OCI-LY3 (cell line): ENCODE measurements at regions not wholly inside any gene's neighbourhood (a gene's known extent, or its start where the extent isn't known, plus 50 kb on each side); places are given as distances from the start of the nearest gene placed in this dataset.

Source experiments
- H2AFZ ChIP-seq: fragments of 200-600, 300-600 bp; shearing (Covaris generic); 2 replicates; pipeline ENCODE4 v1.6.0; 2014; ENCODE audit warnings: antibody characterized with exemption, low read depth, low read length
- H3K27ac ChIP-seq: fragments of 200-600, 300-600 bp; sonication (generic); 2 replicates; pipeline ENCODE4 v1.5.1; 2014; ENCODE audit warnings: mild to moderate bottlenecking, low read length, moderate library complexity, mixed read lengths
- H3K27me3 ChIP-seq: fragments of 200-600, 300-600 bp; sonication (generic); 2 replicates; pipeline ENCODE4 v1.6.1; 2014; ENCODE audit warnings: low read depth, low read length, mixed read lengths
- H3K36me3 ChIP-seq: fragments of 200-600, 300-600 bp; sonication (generic); replicated peaks from 2 replicates; pipeline ENCODE3; 2014; ENCODE audit warnings: low read depth, low read length, mixed read lengths
- H3K4me1 ChIP-seq: fragments of 300-600, 200-600 bp; sonication (generic); 2 replicates; pipeline ENCODE4 v1.6.1; 2014; ENCODE audit warnings: low read length, mixed read lengths
- H3K4me2 ChIP-seq: fragments of 200-600, 300-600 bp; sonication (generic); 2 replicates; pipeline ENCODE4 v1.6.1; 2014; ENCODE audit warnings: low read length, mixed read lengths
- H3K4me3 ChIP-seq: fragments of 300-600, 200-600 bp; sonication (generic); 2 replicates; pipeline ENCODE4 v1.5.1; 2014; ENCODE audit warnings: antibody characterized with exemption, mild to moderate bottlenecking, low read length, moderate library complexity
- H3K79me2 ChIP-seq: fragments of 300-600, 200-600 bp; shearing (Covaris generic); 2 replicates; pipeline ENCODE4 v1.6.1; 2014; ENCODE audit warnings: mild to moderate bottlenecking, low read length, mixed read lengths
- H3K9ac ChIP-seq: fragments of 300-600, 200-600 bp; shearing (Covaris generic); 2 replicates; pipeline ENCODE4 v1.6.0; 2014; ENCODE audit warnings: mild to moderate bottlenecking, low read length, moderate library complexity
- H3K9me3 ChIP-seq: fragments of 200-600, 300-600 bp; shearing (Covaris generic); 2 replicates; pipeline ENCODE4 v1.6.1; 2014; ENCODE audit warnings: low read length, mixed read lengths; ENCODE audit not compliant: insufficient read depth
- H4K20me1 ChIP-seq: fragments of 200-600, 300-600 bp; sonication (generic); 2 replicates; pipeline ENCODE4 v1.6.1; 2016; ENCODE audit warnings: low read length, mixed read lengths; ENCODE audit not compliant: insufficient read depth
- CTCF ChIP-seq: fragments of 200-600, 300-600 bp; sonication (generic); IDR thresholded peaks from 2 replicates; pipeline ENCODE4 v1.5.1; 2014; ENCODE audit warnings: antibody characterized with exemption, low read length, low read depth
- EZH2phosphoT487 ChIP-seq: fragments of 200-600 bp; shearing (Covaris generic); IDR thresholded peaks from 2 replicates; pipeline ENCODE4 v1.6.1; 2018; ENCODE audit warnings: antibody characterized with exemption, mixed run types, low read depth

GRCh38 chr4:136651278-136651667 is 881.0 kb downstream of the PCDH18 start:
- H3K79me2 ChIP-seq, result no peaks in the 10 kb centered on the region
- peak overlapping the region; percentile 5; the same call in 1 of the 2 replicates for H3K4me2 ChIP-seq
- TF ChIP-seq CTCF (no peak), EZH2phosphoT487 (no peak)
- no peak overlapping the region for H3K4me3 ChIP-seq
- no peaks in the 10 kb centered on the region for H4K20me1 ChIP-seq
- no peaks in the 10 kb centered on the region for H3K36me3 ChIP-seq
- H3K27me3 ChIP-seq, result no peaks in the 10 kb centered on the region
- H3K9me3 ChIP-seq, result no peaks in the 10 kb centered on the region
- H2AFZ ChIP-seq, result no peak overlapping the region
- peaks cover 20% of the 10 kb centered on the region for H3K4me1 ChIP-seq
- no peak overlapping the region for H3K9ac ChIP-seq
- no peak overlapping the region for H3K27ac ChIP-seq

GRCh38 chr4:136650541-136651277 is 881.6 kb downstream of the PCDH18 start:
- Histone ChIP-seq H3K4me2 (peak overlapping the region; percentile 25; the same call in 1 of the 2 replicates), H3K27ac (no peak overlapping the region), H3K27me3 (no peaks in the 10 kb centered on the region), H3K79me2 (no peaks in the 10 kb centered on the region), H3K9me3 (no peaks in the 10 kb centered on the region), H4K20me1 (no peaks in the 10 kb centered on the region), H3K4me3 (no peak overlapping the region), H3K4me1 (peaks cover 20% of the 10 kb centered on the region), H3K9ac (no peak overlapping the region), H2AFZ (0 out of 2 replicates have a peak overlapping the region, but pooled peaks have one; percentile 26), H3K36me3 (no peaks in the 10 kb centered on the region)
- TF ChIP-seq CTCF (no peak), EZH2phosphoT487 (no peak)

GRCh38 chr4:136644279-136644678 is 888.0 kb downstream of the PCDH18 start:
- Histone ChIP-seq H3K36me3 (no peaks in the 10 kb centered on the region), H4K20me1 (no peaks in the 10 kb centered on the region), H3K4me2 (no peak overlapping the region), H3K9ac (no peak overlapping the region), H3K79me2 (no peaks in the 10 kb centered on the region), H3K9me3 (no peaks in the 10 kb centered on the region), H3K4me1 (no peaks in the 10 kb centered on the region), H2AFZ (no peak overlapping the region), H3K27me3 (no peaks in the 10 kb centered on the region), H3K27ac (no peak overlapping the region), H3K4me3 (no peak overlapping the region)
- TF ChIP-seq EZH2phosphoT487 (no peak), CTCF (no peak)

GRCh38 chr4:136643416-136643815 is 888.9 kb downstream of the PCDH18 start:
- H3K79me2 ChIP-seq, result no peaks in the 10 kb centered on the region
- no peak overlapping the region for H2AFZ ChIP-seq
- H3K4me1 ChIP-seq, result no peaks in the 10 kb centered on the region
- H3K36me3 ChIP-seq, result no peaks in the 10 kb centered on the region
- H3K4me3 ChIP-seq, result no peak overlapping the region
- H3K27ac ChIP-seq, result no peak overlapping the region
- no peaks in the 10 kb centered on the region for H3K9me3 ChIP-seq
- no peaks in the 10 kb centered on the region for H4K20me1 ChIP-seq
- no peaks in the 10 kb centered on the region for H3K27me3 ChIP-seq
- H3K9ac ChIP-seq, result no peak overlapping the region
- TF ChIP-seq CTCF (no peak), EZH2phosphoT487 (no peak)
- H3K4me2 ChIP-seq, result no peak overlapping the region
